WTC11 (cell line): ENCODE measurements at regions not wholly inside any gene's neighbourhood (a gene's known extent, or its start where the extent isn't known, plus 50 kb on each side); places are given as distances from the start of the nearest gene placed in this dataset.

Experiments used
- ATAC-seq: fragments of 200-7000 bp; cut with Tn5 transposase; 2 replicates; pipeline ENCODE4 v1.10.0; 2021; ENCODE audit warnings: mild to moderate bottlenecking, moderate library complexity
- CTCF ChIA-PET: fragments of 300-600 bp; sonication (Branson Sonifier 250); formaldehyde crosslinking; loops from one replicate; lab custom pipeline; 2021; ENCODE audit warnings: antibody characterized with exemption; lab: Charles Lee
- POLR2A ChIA-PET: fragments of 350-600 bp; sonication (Branson Sonifier 250); formaldehyde crosslinking; loops from one replicate; lab custom pipeline; 2021; ENCODE audit warnings: antibody characterized with exemption; lab: Charles Lee
- DNase-seq: peaks from one replicate; pipeline ENCODE4 v3.0.0; 2021; ENCODE audit warnings: low spot score
- H3K27ac Mint-ChIP-seq: 2 replicates; pipeline ENCODE4 v1.8.0; 2021; ENCODE audit warnings: mixed read lengths
- H3K27me3 Mint-ChIP-seq: 2 replicates; pipeline ENCODE4 v1.8.0; 2021; ENCODE audit warnings: low read depth, mild to moderate bottlenecking, moderate library complexity, mixed read lengths
- H3K36me3 Mint-ChIP-seq: 2 replicates; pipeline ENCODE4 v1.8.0; 2021; ENCODE audit warnings: mixed read lengths
- H3K4me1 Mint-ChIP-seq: 2 replicates; pipeline ENCODE4 v1.8.0; 2022; ENCODE audit warnings: mixed read lengths
- H3K4me3 Mint-ChIP-seq: 2 replicates; pipeline ENCODE4 v1.8.0; 2021; ENCODE audit warnings: mild to moderate bottlenecking, moderate library complexity, mixed read lengths
- H3K9me3 Mint-ChIP-seq: 2 replicates; pipeline ENCODE4 v1.8.0; 2021; ENCODE audit warnings: mixed read lengths
- AFF4 ChIP-seq: sonication (generic); formaldehyde crosslinking; IDR thresholded peaks from 2 replicates; pipeline ENCODE4 v1.8.1; 2023; ENCODE audit warnings: mild to moderate bottlenecking, missing genetic modification reagents, borderline replicate concordance
- E2F5 ChIP-seq: sonication (generic); formaldehyde crosslinking; IDR thresholded peaks from 2 replicates; pipeline ENCODE4 v1.8.1; 2022; ENCODE audit warnings: mild to moderate bottlenecking, moderate library complexity, missing genetic modification reagents
- ELF4 ChIP-seq: sonication (generic); formaldehyde crosslinking; IDR thresholded peaks from 2 replicates; pipeline ENCODE4 v1.8.1; 2022; ENCODE audit warnings: low read depth, mild to moderate bottlenecking, moderate library complexity, missing genetic modification reagents
- ETV6 ChIP-seq: sonication (generic); formaldehyde crosslinking; IDR thresholded peaks from 2 replicates; pipeline ENCODE4 v1.8.1; 2022; ENCODE audit warnings: mild to moderate bottlenecking, missing genetic modification reagents
- FOXJ3 ChIP-seq: sonication (generic); formaldehyde crosslinking; IDR thresholded peaks from 2 replicates; pipeline ENCODE4 v1.9.0; 2021; ENCODE audit warnings: missing genetic modification reagents, mild to moderate bottlenecking, borderline replicate concordance
- GRHL2 ChIP-seq: fragments of 250-450 bp; sonication (Bioruptor Pico); IDR thresholded peaks from 2 replicates; pipeline ENCODE4 v1.8.0; 2022; ENCODE audit warnings: mild to moderate bottlenecking, moderate library complexity; ENCODE audit not compliant: insufficient replicate concordance, severe bottlenecking
- IRF1 ChIP-seq: sonication (generic); formaldehyde crosslinking; IDR thresholded peaks from 2 replicates; pipeline ENCODE4 v1.8.0; 2023; ENCODE audit warnings: missing genetic modification reagents
- IRF2 ChIP-seq: sonication (generic); formaldehyde crosslinking; IDR thresholded peaks from 2 replicates; pipeline ENCODE4 v1.8.0; 2022; ENCODE audit warnings: low read depth, missing genetic modification reagents, borderline replicate concordance
- KAT7 ChIP-seq: sonication (generic); formaldehyde crosslinking; IDR thresholded peaks from 2 replicates; pipeline ENCODE4 v1.8.1; 2023; ENCODE audit warnings: missing genetic modification reagents, mild to moderate bottlenecking, borderline replicate concordance
- NFATC4 ChIP-seq: fragments of 250-450 bp; sonication (Bioruptor Pico); IDR thresholded peaks from 2 replicates; pipeline ENCODE4 v1.9.0; 2021; ENCODE audit warnings: mild to moderate bottlenecking
- NFYB ChIP-seq: sonication (generic); formaldehyde crosslinking; conservative IDR thresholded peaks from 2 replicates; pipeline ENCODE4 v1.8.0; 2022; ENCODE audit warnings: low read depth, missing genetic modification reagents
- NR1H2 ChIP-seq: sonication (generic); formaldehyde crosslinking; IDR thresholded peaks from 2 replicates; pipeline ENCODE4 v1.9.0; 2021; ENCODE audit warnings: mild to moderate bottlenecking, moderate library complexity, missing genetic modification reagents
- NR3C1 ChIP-seq: sonication (generic); formaldehyde crosslinking; conservative IDR thresholded peaks from 2 replicates; pipeline ENCODE4 v1.8.1; 2023; ENCODE audit warnings: low read depth, mild to moderate bottlenecking, missing genetic modification reagents
- OVOL2 ChIP-seq: fragments of 250-450 bp; sonication (Bioruptor Pico); IDR thresholded peaks from 2 replicates; pipeline ENCODE4 v1.9.0; 2021; ENCODE audit warnings: mild to moderate bottlenecking, borderline replicate concordance
- ZNF219 ChIP-seq: sonication (generic); formaldehyde crosslinking; IDR thresholded peaks from 2 replicates; pipeline ENCODE4 v1.8.0; 2023; ENCODE audit warnings: missing genetic modification reagents, mild to moderate bottlenecking, borderline replicate concordance
- ZNF232 ChIP-seq: sonication (generic); formaldehyde crosslinking; IDR thresholded peaks from 2 replicates; pipeline ENCODE4 v1.8.0; 2022; ENCODE audit warnings: mild to moderate bottlenecking, missing genetic modification reagents
- ZNF396 ChIP-seq: fragments of 250-450 bp; sonication (Bioruptor Pico); IDR thresholded peaks from 2 replicates; pipeline ENCODE4 v1.8.0; 2021; ENCODE audit warnings: mild to moderate bottlenecking, moderate library complexity, borderline replicate concordance
- ZNF532 ChIP-seq: fragments of 250-450 bp; sonication (Bioruptor Pico); IDR thresholded peaks from 2 replicates; pipeline ENCODE4 v1.9.0; 2021; ENCODE audit warnings: mild to moderate bottlenecking, borderline replicate concordance
- ZSCAN18 ChIP-seq: fragments of 250-450 bp; sonication (Bioruptor Pico); IDR thresholded peaks from 2 replicates; pipeline ENCODE4 v2.1.2; 2022; ENCODE audit warnings: mild to moderate bottlenecking, moderate library complexity

- TF ChIP-seq ZNF532 (CRISPR knock-in tag) (no peak), NFATC4 (CRISPR knock-in tag) (no peak), OVOL2 (no peak), NR1H2 (CRISPR knock-in tag) (no peak), AFF4 (no peak), IRF2 (CRISPR knock-in tag) (no peak)
Measured at GRCh38 chr18:30177056-30177455, 865.5 kb downstream of the DSC3 start (continued).

GRCh38 chr18:30175621-30176225 lies 866.8 kb downstream of the DSC3 start:
- POLR2A ChIA-PET = interaction anchor here (0.6 to 0.9 kb wide), 2 partner anchors 12 to 1526 kb away, joined by 3 read pairs; no protein-coding TSS in a partner anchor
- CTCF ChIA-PET = no interaction called here
- TF ChIP-seq NFATC4 (CRISPR knock-in tag) = no peak
- no peak for TF ChIP-seq NR3C1 (CRISPR knock-in tag)
- TF ChIP-seq ZNF219 (CRISPR knock-in tag) = no peak
- TF ChIP-seq ZNF232 (CRISPR knock-in tag) = no peak
- TF ChIP-seq ELF4 (CRISPR knock-in tag) = no peak
- TF ChIP-seq KAT7 (CRISPR knock-in tag) = no peak
- no peak for TF ChIP-seq E2F5 (CRISPR knock-in tag)
- no peak for TF ChIP-seq GRHL2 (CRISPR knock-in tag)
- TF ChIP-seq FOXJ3 (CRISPR knock-in tag) = no peak
- no peak for TF ChIP-seq ETV6
- no peak for TF ChIP-seq NFYB
- no peak for TF ChIP-seq ZSCAN18 (CRISPR knock-in tag)
- no peak for TF ChIP-seq ZNF396 (CRISPR knock-in tag)
- TF ChIP-seq IRF1 = no peak
- no peak for TF ChIP-seq OVOL2
- peaks cover 15% of the 10 kb centered on the region for H3K9me3 Mint-ChIP-seq
- DNase-seq (no peak), ATAC-seq (no peak)
- peaks cover 7% of the 10 kb centered on the region; the same call in 1 of the 2 replicates for H3K36me3 Mint-ChIP-seq
- H3K4me3 Mint-ChIP-seq = no peak overlapping the region
- no peaks in the 10 kb centered on the region for H3K27me3 Mint-ChIP-seq
- H3K4me1 Mint-ChIP-seq = no peaks in the 10 kb centered on the region
- H3K27ac Mint-ChIP-seq = no peak overlapping the region
